Keratinocyte (primary cell): ENCODE measurements at regions not wholly inside any gene's neighbourhood (a gene's known extent, or its start where the extent isn't known, plus 50 kb on each side); places are given as distances from the start of the nearest gene placed in this dataset.

Experiments used
- DNase-seq: peaks from one replicate; pipeline ENCODE4 v3.0.0-alpha.2; 2011; ENCODE audit warnings: low read depth, missing footprints, low spot score
- FAIRE-seq: peaks from 2 replicates; lab custom pipeline; 2011; peaks lifted over from hg19 to GRCh38; lab: Jason Lieb, UNC
- H2AFZ ChIP-seq: 2 replicates; pipeline ENCODE4 v1.6.0; 2012; ENCODE audit warnings: low read length, control low read depth, inconsistent platforms; ENCODE audit not compliant: control insufficient read depth
- H3K27ac ChIP-seq: 2 replicates; pipeline ENCODE4 v1.5.1; 2011; ENCODE audit warnings: low read length; ENCODE audit not compliant: control insufficient read depth, insufficient read depth
- H3K27me3 ChIP-seq: 3 replicates; pipeline ENCODE4 v1.6.0; 2011; ENCODE audit warnings: low read length; ENCODE audit not compliant: control insufficient read depth, insufficient read depth; ENCODE audit errors: extremely low read depth
- H3K36me3 ChIP-seq, 2 experiments: 2 replicates in 1 of 2; 3 replicates in 1 of 2; pipeline ENCODE4 v1.5.1; 2011; ENCODE audit warnings: low read length in 2 of 2, mild to moderate bottlenecking in 1 of 2; ENCODE audit not compliant: control insufficient read depth in 2 of 2, insufficient read depth in 2 of 2; ENCODE audit errors: extremely low read depth in 1 of 2
- H3K4me1 ChIP-seq: 3 replicates; pipeline ENCODE4 v1.5.1; 2011; ENCODE audit warnings: low read length; ENCODE audit not compliant: control insufficient read depth, insufficient read depth; ENCODE audit errors: extremely low read depth
- H3K4me2 ChIP-seq: 3 replicates; pipeline ENCODE4 v1.6.0; 2011; ENCODE audit warnings: low read depth, low read length; ENCODE audit not compliant: control insufficient read depth, insufficient read depth; ENCODE audit errors: extremely low read depth
- H3K4me3 ChIP-seq, 3 experiments: fragments of 200-600 bp in 1 of 3; sonication (generic) in 1 of 3; 2 replicates in 2 of 3; 3 replicates in 1 of 3; pipeline ENCODE4 v1.5.1; 2011 to 2016; ENCODE audit warnings: low read length in 3 of 3, mild to moderate bottlenecking in 3 of 3, control low read depth in 2 of 3, inconsistent platforms in 1 of 3, low read depth in 1 of 3, mixed read lengths in 1 of 3, mixed run types in 1 of 3, moderate library complexity in 1 of 3; ENCODE audit not compliant: control insufficient read depth in 2 of 3, insufficient read depth in 2 of 3; ENCODE audit errors: extremely low read depth in 1 of 3
- H3K79me2 ChIP-seq: 2 replicates; pipeline ENCODE4 v1.6.0; 2012; ENCODE audit warnings: low read length; ENCODE audit not compliant: control insufficient read depth, insufficient read depth
- H3K9ac ChIP-seq: 3 replicates; pipeline ENCODE4 v1.6.0; 2011; ENCODE audit warnings: low read length; ENCODE audit not compliant: control insufficient read depth, insufficient read depth; ENCODE audit errors: extremely low read depth
- H3K9me1 ChIP-seq: 3 replicates; pipeline ENCODE4 v1.6.0; 2011; ENCODE audit warnings: low read length; ENCODE audit not compliant: control insufficient read depth, insufficient read depth; ENCODE audit errors: extremely low read depth
- H3K9me3 ChIP-seq: 2 replicates; pipeline ENCODE4 v1.5.1; 2012; ENCODE audit warnings: low read depth, low read length; ENCODE audit not compliant: control insufficient read depth
- H4K20me1 ChIP-seq: 3 replicates; pipeline ENCODE4 v1.6.0; 2011; ENCODE audit warnings: low read length; ENCODE audit not compliant: control insufficient read depth, insufficient read depth; ENCODE audit errors: extremely low read depth
- EZH2 ChIP-seq: IDR thresholded peaks from one replicate; pipeline ENCODE4 v1.6.1; 2012; ENCODE audit warnings: inconsistent platforms, mild to moderate bottlenecking, low read length, moderate library complexity
- dilution Hi-C: fragments of 300-500 bp; cut with MboI; formaldehyde crosslinking; loops from one replicate; pipeline ENCODE4 v1.7.0; 2020; ENCODE audit warnings: low sequenced_read_pairs; ENCODE audit not compliant: extremely low pct_ligation_motif_present
- TF ChIP-seq, protein P1 (sequence below), 3 experiments: IDR thresholded peaks in 1 of 3; conservative IDR thresholded peaks in 1 of 3; optimal IDR thresholded peaks in 1 of 3; 2 replicates in 2 of 3; 3 replicates in 1 of 3; pipeline versions ENCODE3 to v1.5.1; 2011; ENCODE audit warnings: low read length in 3 of 3, mild to moderate bottlenecking in 3 of 3, moderate library complexity in 2 of 3, control low read depth in 1 of 3, inconsistent platforms in 1 of 3; ENCODE audit not compliant: insufficient read depth in 2 of 3; ENCODE audit errors: extremely low read depth in 1 of 3

DNA sequence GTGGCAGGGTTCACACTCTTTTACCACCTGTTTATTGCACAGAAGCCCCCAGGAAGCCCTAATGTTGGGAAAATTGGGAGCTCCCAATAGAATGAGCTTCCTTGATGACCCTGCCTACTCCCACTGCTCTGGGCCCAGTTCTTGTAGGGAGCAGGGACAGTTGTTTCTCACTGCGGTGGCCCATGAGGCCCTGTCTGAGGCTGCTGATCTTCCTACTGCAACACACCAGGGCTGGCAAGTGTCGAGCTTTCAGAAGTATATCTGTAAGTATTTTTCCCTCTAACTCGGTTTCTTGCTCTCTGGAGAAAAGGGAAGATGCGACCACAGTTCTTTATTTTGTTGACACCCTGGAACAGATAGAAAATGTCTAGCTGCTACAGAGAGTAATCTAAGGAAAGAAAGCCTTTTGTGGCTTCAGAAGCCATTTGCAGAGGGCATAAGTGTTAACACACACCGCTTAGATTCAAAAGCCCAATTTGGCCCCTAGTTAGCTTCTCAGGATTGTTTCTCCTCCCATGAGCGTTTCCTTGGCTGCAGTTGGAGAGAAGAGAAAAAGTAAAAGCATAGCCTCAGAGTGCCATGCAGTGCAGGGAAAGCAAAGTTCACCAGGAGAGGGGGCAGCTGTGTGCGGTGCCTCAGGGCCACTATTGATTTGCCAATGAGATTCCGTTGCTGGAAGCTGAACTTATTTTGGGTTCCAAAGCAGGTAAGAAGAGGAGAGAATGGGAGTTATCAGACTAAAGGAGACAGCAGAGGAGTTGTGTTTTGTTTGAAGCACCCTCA is 102.6 kb downstream of the SELENOF start:
- dilution Hi-C loops, result no loop called here
- no peak overlapping the region for H3K9ac ChIP-seq
- TF ChIP-seq, protein P1, sequence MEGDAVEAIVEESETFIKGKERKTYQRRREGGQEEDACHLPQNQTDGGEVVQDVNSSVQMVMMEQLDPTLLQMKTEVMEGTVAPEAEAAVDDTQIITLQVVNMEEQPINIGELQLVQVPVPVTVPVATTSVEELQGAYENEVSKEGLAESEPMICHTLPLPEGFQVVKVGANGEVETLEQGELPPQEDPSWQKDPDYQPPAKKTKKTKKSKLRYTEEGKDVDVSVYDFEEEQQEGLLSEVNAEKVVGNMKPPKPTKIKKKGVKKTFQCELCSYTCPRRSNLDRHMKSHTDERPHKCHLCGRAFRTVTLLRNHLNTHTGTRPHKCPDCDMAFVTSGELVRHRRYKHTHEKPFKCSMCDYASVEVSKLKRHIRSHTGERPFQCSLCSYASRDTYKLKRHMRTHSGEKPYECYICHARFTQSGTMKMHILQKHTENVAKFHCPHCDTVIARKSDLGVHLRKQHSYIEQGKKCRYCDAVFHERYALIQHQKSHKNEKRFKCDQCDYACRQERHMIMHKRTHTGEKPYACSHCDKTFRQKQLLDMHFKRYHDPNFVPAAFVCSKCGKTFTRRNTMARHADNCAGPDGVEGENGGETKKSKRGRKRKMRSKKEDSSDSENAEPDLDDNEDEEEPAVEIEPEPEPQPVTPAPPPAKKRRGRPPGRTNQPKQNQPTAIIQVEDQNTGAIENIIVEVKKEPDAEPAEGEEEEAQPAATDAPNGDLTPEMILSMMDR (optimal IDR thresholded peaks at IDR 0.05 in 1 of 3, IDR thresholded peaks at IDR 0.05 in 1 of 3, conservative IDR thresholded peaks at IDR 0.05 in 1 of 3; ENCODE audit: extremely low read depth in 1 of 3, insufficient read depth in 2 of 3, low read length in 3 of 3), result peak in 1 of 3 experiments; percentile 5
- TF ChIP-seq EZH2, result no peak
- H3K36me3 ChIP-seq, result no peaks in the 10 kb centered on the region
- H3K79me2 ChIP-seq, result no peaks in the 10 kb centered on the region
- no peak overlapping the region for H3K27ac ChIP-seq
- no peak for DNase-seq
- no peak overlapping the region for H3K4me3 ChIP-seq
- no peak for FAIRE-seq
- no peaks in the 10 kb centered on the region for H3K9me1 ChIP-seq
- H4K20me1 ChIP-seq, result no peaks in the 10 kb centered on the region
- no peak overlapping the region for H3K4me2 ChIP-seq
- H2AFZ ChIP-seq, result no peak overlapping the region
- H3K9me3 ChIP-seq, result no peaks in the 10 kb centered on the region
- H3K4me1 ChIP-seq, result no peaks in the 10 kb centered on the region
- no peaks in the 10 kb centered on the region for H3K27me3 ChIP-seq

DNA sequence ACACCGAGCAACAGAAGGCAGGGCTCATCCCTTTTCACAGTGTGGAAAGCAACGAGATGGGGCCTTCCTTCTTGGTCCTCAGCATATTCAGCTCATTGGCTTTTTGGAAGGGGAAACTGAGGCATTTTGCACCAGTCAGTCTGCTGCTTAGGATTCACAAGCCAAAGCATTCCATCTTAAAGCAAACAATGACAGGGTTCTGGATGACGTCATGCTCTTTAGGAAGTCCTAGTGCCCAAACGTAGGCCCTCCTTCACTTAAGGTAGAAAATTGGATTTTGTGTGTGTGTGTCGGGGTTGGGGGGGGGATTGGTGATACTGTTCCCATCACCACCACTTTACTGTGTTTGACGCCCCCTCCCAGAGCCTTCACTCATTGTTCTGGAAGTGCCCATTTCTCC is 101.6 kb downstream of the SELENOF start:
- no peak overlapping the region for H2AFZ ChIP-seq
- H3K9me3 ChIP-seq, result no peaks in the 10 kb centered on the region
- no peak for TF ChIP-seq EZH2
- TF ChIP-seq, protein P1 (optimal IDR thresholded peaks at IDR 0.05 in 1 of 3, IDR thresholded peaks at IDR 0.05 in 1 of 3, conservative IDR thresholded peaks at IDR 0.05 in 1 of 3; ENCODE audit: extremely low read depth in 1 of 3, insufficient read depth in 2 of 3, low read length in 3 of 3), result no peak
- H4K20me1 ChIP-seq, result no peaks in the 10 kb centered on the region
- no peak overlapping the region for H3K27ac ChIP-seq
- H3K4me3 ChIP-seq, result no peak overlapping the region
- no peak for FAIRE-seq
- dilution Hi-C loops, result no loop called here
- H3K79me2 ChIP-seq, result no peaks in the 10 kb centered on the region
- DNase-seq, result no peak
- no peaks in the 10 kb centered on the region for H3K9me1 ChIP-seq
- H3K36me3 ChIP-seq, result no peaks in the 10 kb centered on the region
- H3K4me1 ChIP-seq, result no peaks in the 10 kb centered on the region
- no peaks in the 10 kb centered on the region for H3K27me3 ChIP-seq
- H3K4me2 ChIP-seq, result no peak overlapping the region
- H3K9ac ChIP-seq, result no peak overlapping the region
